Body of pancreas (tissue), 4 donors: ENCODE measurements at regions not wholly inside any gene's neighbourhood (a gene's known extent, or its start where the extent isn't known, plus 50 kb on each side); places are given as distances from the start of the nearest gene placed in this dataset.

Source experiments
- ATAC-seq: fragments of 150-250 bp; one replicate; pipeline ENCODE4 v1.9.1; 2016
- DNase-seq, 4 donors: peaks; one replicate each; pipeline ENCODE4 v3.0.0-alpha.2; 2019
- H3K27ac ChIP-seq, 4 donors: fragments of 200-600 bp; sonication (generic); 1 replicate in 3 of 4; 2 replicates in 1 of 4; pipeline versions ENCODE4 v1.5.1 to v1.6.1; 2016 to 2019; ENCODE audit warnings: mild to moderate bottlenecking in 1 of 4, mixed read lengths in 1 of 4, moderate library complexity in 1 of 4
- H3K27me3 ChIP-seq, 2 donors: fragments of 200-600 bp; sonication (generic); one replicate each; pipeline ENCODE4 v1.6.0; 2016; ENCODE audit warnings: mild to moderate bottlenecking in 1 of 2
- H3K36me3 ChIP-seq, 2 donors: fragments of 200-600 bp; sonication (generic); replicated peaks in 1 of 2; 2 replicates each; pipeline ENCODE4 v1.5.1; 2016; ENCODE audit warnings: low read depth in 2 of 2; ENCODE audit not compliant: insufficient read depth in 1 of 2
- H3K4me1 ChIP-seq: fragments of 200-600 bp; sonication (generic); one replicate; pipeline ENCODE4 v1.6.0; 2016
- H3K4me3 ChIP-seq, 2 donors: fragments of 200-600 bp; sonication (generic); 1 replicate in 1 of 2; 2 replicates in 1 of 2; pipeline ENCODE4 v1.5.1; 2016 to 2019
- H3K9me3 ChIP-seq, 3 donors: fragments of 200-600 bp; sonication (generic); 1 replicate in 2 of 3; 2 replicates in 1 of 3; pipeline ENCODE4 v1.5.1; 2016
- POLR2A ChIP-seq, 3 donors: fragments of 450-650 bp; IDR thresholded peaks; one replicate each; pipeline ENCODE4 v1.6.1; 2016; ENCODE audit warnings: antibody characterized with exemption in 3 of 3, mild to moderate bottlenecking in 2 of 3
- WGBS, 2 donors: methylation state at CpG; one replicate each; pipeline ENCODE4 v1.1.5; 2017; 5-methylcytosine and 5-hydroxymethylcytosine counted together
- intact Hi-C: fragments of 100-400 bp; cut with DNase I; formaldehyde crosslinking; loops from one replicate; pipeline ENCODE4 v1.15.1; 2023
- TF ChIP-seq, protein P1 (sequence below), 7 experiments: fragments of 450-650 bp in 4 of 7; fragments of 200-600 bp in 3 of 7; sonication (generic) in 3 of 7; IDR thresholded peaks; one replicate each; pipeline ENCODE4 v1.5.1; 2016 to 2019; ENCODE audit warnings: antibody characterized with exemption in 7 of 7

DNA sequence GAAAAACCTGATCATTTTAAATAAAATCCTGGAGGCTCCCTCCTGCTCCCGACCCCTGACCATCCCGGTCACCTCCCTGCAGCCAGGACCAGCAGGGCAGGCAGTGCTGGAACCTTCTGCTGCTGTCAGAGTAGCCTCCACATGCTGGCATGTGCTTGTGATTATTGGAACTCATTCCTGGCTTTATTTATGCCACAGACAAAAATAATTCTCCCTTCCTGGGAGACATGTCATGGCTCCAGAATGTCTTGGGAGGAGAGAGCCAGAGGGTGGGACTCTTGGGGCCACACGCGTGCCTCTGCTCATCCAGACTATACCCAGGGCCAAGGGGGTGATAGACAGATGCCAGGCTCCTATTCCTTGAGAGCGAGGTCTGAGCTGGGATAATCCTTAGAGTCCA lies 183.6 kb upstream of the RAB4A start:
- TF ChIP-seq, protein P1, sequence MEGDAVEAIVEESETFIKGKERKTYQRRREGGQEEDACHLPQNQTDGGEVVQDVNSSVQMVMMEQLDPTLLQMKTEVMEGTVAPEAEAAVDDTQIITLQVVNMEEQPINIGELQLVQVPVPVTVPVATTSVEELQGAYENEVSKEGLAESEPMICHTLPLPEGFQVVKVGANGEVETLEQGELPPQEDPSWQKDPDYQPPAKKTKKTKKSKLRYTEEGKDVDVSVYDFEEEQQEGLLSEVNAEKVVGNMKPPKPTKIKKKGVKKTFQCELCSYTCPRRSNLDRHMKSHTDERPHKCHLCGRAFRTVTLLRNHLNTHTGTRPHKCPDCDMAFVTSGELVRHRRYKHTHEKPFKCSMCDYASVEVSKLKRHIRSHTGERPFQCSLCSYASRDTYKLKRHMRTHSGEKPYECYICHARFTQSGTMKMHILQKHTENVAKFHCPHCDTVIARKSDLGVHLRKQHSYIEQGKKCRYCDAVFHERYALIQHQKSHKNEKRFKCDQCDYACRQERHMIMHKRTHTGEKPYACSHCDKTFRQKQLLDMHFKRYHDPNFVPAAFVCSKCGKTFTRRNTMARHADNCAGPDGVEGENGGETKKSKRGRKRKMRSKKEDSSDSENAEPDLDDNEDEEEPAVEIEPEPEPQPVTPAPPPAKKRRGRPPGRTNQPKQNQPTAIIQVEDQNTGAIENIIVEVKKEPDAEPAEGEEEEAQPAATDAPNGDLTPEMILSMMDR (IDR thresholded peaks at IDR 0.05): no peak
- no peak for TF ChIP-seq POLR2A (IDR thresholded peaks at IDR 0.05)
- ATAC-seq: no peak
- DNase-seq: no peak
- Histone ChIP-seq H3K4me3 (no peak overlapping the region), H3K27ac (no peak overlapping the region), H3K4me1 (peaks cover 12% of the 10 kb centered on the region), H3K36me3 (no peaks in the 10 kb centered on the region), H3K27me3 (no peaks in the 10 kb centered on the region), H3K9me3 (no peaks in the 10 kb centered on the region)
- intact Hi-C loops: no loop called here
- 94 to 99% methylated on average over 4 to 5 of the region's 5 CpGs for WGBS, 2 donors

DNA sequence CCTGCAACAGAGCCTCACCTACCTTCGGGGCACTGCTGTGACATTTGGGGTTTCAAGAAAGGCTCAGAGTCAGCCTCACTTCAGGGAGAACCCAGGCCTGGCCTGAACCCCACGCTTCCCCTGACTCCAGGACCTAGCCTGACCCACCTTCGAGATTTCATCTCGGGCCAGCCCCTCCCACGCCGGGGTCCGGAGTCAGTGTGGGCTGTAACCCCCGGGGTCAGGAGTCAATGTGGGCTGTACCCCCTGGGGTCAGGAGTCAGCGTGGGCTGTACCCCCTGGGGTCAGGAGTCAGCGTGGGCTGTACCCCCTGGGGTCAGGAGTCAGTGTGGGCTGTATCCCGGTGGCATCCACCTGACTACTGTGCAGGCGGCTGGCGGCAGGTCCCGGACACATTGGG lies 183.0 kb upstream of the RAB4A start:
- no peak overlapping the region for H3K27ac ChIP-seq
- TF ChIP-seq, protein P1 (IDR thresholded peaks at IDR 0.05): no peak
- no peak for TF ChIP-seq POLR2A (IDR thresholded peaks at IDR 0.05)
- H3K4me1 ChIP-seq: peaks cover 18% of the 10 kb centered on the region
- H3K9me3 ChIP-seq: no peaks in the 10 kb centered on the region
- no peak overlapping the region for H3K4me3 ChIP-seq
- intact Hi-C loops: no loop called here
- 77 to 93% methylated on average over 9 to 13 of the region's 14 CpGs for WGBS, 2 donors
- no peaks in the 10 kb centered on the region for H3K36me3 ChIP-seq
- no peak for ATAC-seq
- DNase-seq: no peak
- no peaks in the 10 kb centered on the region for H3K27me3 ChIP-seq

DNA sequence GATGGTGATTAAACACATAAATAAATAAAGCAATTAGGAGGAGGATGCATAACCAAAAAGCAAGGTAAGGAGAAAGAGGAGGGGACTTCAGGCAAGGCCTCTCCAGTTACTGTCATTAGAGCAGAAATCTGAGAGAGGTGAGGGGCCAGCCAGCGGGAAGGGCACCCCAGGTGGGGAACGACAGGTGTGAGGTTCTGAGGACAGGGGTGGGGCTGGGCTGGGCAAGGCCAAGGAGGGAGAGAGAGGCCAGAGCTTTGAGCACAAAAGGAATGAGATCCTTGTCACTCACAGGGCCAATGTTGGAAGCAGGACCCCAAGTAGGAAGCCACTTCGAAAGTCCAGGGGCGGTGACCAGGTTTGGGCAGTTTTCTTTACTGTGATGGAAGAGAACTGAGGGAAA lies 182.2 kb upstream of the RAB4A start:
- Histone ChIP-seq H3K4me1 (peaks cover 26% of the 10 kb centered on the region), H3K27me3 (no peaks in the 10 kb centered on the region), H3K36me3 (no peaks in the 10 kb centered on the region), H3K27ac (no peak overlapping the region), H3K9me3 (no peaks in the 10 kb centered on the region), H3K4me3 (no peak overlapping the region)
- intact Hi-C loops: no loop called here
- 89 to 94% methylated on average over 4 of the region's 4 CpGs for WGBS, 2 donors
- no peak for DNase-seq
- ATAC-seq: no peak
- TF ChIP-seq, protein P1 (IDR thresholded peaks at IDR 0.05): no peak
- TF ChIP-seq POLR2A (IDR thresholded peaks at IDR 0.05): no peak

DNA sequence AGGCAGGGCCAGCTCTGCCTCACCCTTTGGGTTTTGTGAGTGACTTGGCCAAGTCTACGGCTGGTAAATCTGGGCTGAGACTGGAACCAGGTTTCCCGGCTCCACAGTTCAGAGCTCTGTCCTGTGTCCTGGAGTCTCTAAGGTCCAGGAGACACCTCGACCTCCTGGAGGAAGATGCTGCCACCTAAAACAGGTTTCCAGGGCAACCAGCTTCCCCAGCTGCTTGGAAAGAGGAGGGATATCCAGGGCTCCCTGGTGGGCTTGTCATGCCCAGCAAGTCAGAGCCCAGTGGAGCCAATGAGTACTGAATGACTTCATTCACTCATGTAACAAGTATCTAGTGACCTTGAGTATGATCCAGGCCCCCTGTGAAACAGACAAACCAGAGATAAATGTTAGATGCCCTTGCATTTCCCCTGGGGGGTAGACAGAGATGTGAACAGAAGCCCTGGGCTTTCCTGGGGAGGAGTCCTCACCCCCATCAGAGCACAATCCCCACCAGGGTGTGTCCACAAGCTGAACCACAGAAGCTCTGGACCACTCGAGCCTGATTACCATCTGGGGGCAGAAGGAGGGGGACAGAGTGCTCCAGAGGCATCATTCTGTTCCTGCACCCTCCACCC lies 181.2 kb upstream of the RAB4A start:
- Histone ChIP-seq H3K36me3 (no peaks in the 10 kb centered on the region), H3K27me3 (no peaks in the 10 kb centered on the region), H3K4me1 (peaks cover 36% of the 10 kb centered on the region), H3K9me3 (no peaks in the 10 kb centered on the region), H3K27ac (no peak overlapping the region), H3K4me3 (no peak overlapping the region)
- TF ChIP-seq POLR2A (IDR thresholded peaks at IDR 0.05): no peak
- TF ChIP-seq, protein P1 (IDR thresholded peaks at IDR 0.05): no peak
- intact Hi-C loops: no loop called here
- DNase-seq (no peak), ATAC-seq (no peak)
- 68 to 74% methylated on average over 3 to 4 of the region's 4 CpGs for WGBS, 2 donors

DNA sequence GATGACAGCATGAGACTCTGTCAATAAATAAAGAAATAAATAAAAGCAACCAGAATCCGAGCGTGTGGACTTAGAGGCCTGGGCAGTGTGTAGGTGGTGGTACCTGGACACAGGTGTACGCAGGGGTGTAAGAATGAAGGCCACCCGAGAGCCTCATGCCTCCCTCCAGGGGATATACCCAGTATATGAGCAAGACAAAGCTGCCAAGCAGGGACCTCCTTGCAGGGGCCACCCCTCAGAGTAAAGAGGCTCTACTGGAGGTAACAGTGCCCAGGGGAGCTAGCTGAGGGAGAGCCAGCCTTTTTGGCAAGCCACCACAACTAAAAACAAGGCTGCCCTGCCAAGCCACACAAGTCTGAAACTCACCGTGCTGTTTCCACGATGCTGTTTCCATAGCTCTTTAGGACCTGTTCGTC lies 179.2 kb upstream of the RAB4A start:
- Histone ChIP-seq H3K4me1 (peaks cover 40% of the 10 kb centered on the region), H3K27me3 (no peaks in the 10 kb centered on the region), H3K36me3 (no peaks in the 10 kb centered on the region), H3K4me3 (no peak overlapping the region), H3K27ac (peak overlapping the region in 2 of 4 donors; percentile 82 to 90), H3K9me3 (no peaks in the 10 kb centered on the region)
- 62 to 63% methylated on average over 7 of the region's 7 CpGs for WGBS, 2 donors
- no peak for ATAC-seq
- TF ChIP-seq POLR2A (IDR thresholded peaks at IDR 0.05): no peak
- TF ChIP-seq, protein P1 (IDR thresholded peaks at IDR 0.05): no peak
- DNase-seq: no peak
- intact Hi-C loops: no loop called here
